ENCODE measurements at regions not wholly inside any gene's neighbourhood (a gene's known extent, or its start where the extent isn't known, plus 50 kb on each side); places are given as distances from the start of the nearest gene placed in this dataset.

DNA sequence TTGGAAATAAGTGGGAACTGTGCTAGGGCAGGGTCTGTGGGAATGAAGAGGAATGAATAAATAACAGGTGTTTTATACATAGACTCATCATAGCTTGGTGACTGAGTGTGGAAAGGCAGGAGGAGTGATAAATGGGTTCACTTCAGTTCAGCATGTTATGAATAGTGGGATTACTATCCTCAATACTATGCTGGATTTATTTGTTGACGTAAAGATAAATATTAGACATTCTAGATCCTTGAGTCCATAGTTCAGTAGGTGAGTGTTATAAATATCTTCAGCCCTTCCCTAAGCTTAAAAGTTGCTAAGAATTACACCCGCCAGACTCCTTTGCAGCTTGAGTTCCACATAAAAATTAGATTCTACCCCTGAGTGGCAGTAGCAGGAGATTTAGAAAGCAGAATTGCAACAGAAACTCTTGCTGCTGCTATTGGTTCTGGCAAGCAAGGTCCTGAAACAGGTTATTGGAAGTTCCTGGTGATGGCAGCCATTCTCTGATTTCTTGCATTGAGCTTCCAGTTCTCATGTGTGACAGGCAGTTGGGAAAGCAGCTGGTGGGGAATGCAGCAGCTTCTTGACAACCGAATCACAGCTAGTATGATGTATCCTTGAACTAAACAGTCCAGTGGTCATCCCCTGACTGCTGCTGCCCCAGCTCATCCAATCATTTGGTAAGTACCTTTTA lies 1558.9 kb downstream of the FAM181B start:
- DNase-seq (ENCODE audit: low read depth) = peak; percentile 46

DNA sequence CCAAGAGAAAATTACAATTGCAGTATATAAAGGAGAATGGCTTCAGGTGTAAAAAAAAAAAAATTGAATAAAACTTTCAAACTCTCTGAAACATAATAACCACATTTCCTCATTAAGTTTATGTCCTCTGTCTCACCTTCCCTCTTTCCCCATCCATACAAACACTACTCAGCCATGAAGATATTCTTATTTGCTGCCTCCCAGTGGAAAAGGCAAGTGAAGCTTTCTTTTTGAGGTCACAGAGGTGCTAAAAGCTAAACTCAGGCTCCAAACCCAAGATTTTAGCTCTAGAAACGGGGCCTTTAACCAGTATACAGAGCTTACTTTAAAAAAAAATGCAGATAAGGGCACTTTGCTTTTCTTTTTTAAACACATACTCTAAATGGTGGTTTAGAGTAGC lies 1568.5 kb downstream of the FAM181B start:
- peak; percentile 10 for DNase-seq (ENCODE audit: low read depth)

- DNase-seq (ENCODE audit: low read depth) = no peak
Observed at GRCh38 chr11:81159900-81160299, 1573.8 kb downstream of the FAM181B start.

DNA sequence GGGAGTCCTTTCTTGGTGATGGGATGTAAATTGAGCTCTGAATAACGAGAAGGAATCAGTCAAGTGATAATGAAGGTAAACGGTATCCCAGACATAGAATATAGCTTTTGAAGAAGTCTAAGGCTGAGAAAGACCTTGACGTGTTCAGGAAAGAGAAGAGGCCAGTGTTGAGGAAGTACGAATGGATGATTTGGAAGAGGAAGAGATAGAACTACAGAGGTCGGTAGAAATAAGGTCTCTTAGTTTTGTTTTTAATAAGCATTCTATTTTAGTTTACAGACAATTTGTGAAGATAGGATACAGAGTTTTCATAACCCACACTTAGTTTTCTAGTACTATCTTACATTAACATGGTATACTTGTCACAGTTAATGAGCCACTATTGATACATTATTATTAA lies 1598.1 kb downstream of the FAM181B start:
- no peak for DNase-seq (ENCODE audit: low read depth)

- no peak for DNase-seq (ENCODE audit: low read depth)
Observed at GRCh38 chr11:81129618-81130017, 1604.0 kb downstream of the FAM181B start.

- DNase-seq (ENCODE audit: low read depth) = no peak
Observed at GRCh38 chr11:81112718-81113117, 1620.9 kb downstream of the FAM181B start.

DNA sequence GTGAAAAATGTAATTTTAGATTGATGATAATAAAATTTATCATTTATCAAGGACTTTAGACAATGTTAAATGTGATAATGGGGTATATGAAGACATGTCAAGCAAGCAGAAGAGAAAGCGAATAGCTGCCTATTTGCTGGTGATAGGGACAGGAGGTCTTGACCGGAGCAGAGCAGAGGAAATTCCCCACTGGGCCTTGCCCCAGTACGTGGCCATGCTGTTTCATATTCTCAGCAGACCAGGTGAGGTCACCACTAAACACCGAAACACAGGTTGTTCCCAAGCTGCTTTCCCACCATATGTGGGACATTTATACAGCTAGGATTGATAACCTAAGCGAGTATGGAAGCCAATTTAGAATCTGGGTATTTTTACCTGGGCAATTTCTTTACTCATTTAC lies 1629.6 kb downstream of the FAM181B start:
- no peak for DNase-seq (ENCODE audit: low read depth)

GRCh38 chr11:81098471-81098870 lies 1635.2 kb downstream of the FAM181B start:
- DNase-seq (ENCODE audit: low read depth) = no peak

- DNase-seq (ENCODE audit: low read depth) = no peak
Observed at GRCh38 chr11:81092522-81092921, 1641.1 kb downstream of the FAM181B start.

DNA sequence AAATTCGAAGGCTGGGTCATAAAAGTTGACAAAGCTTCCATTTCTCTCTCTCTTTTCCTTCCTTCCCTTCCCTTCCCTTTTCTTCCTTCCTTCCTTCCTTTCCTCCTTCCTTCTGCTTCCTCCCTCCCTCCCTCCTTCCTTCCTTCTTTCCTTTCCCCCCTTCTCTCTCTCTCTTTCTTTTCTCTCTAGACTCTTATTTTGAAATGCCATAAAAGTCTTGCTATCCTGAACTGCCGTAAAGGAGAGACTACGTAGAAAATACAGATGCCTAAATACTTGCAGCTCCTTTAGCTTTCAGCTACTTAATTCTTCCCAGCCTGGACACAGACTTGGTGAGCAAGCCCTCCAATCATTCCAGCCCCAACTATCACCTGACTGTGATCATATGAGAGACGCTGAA lies 1644.4 kb downstream of the FAM181B start:
- DNase-seq (ENCODE audit: low read depth) = no peak

GRCh38 chr11:81080476-81080875 lies 1639.6 kb upstream of the TENM4 start:
- DNase-seq (ENCODE audit: low read depth) = no peak

DNA sequence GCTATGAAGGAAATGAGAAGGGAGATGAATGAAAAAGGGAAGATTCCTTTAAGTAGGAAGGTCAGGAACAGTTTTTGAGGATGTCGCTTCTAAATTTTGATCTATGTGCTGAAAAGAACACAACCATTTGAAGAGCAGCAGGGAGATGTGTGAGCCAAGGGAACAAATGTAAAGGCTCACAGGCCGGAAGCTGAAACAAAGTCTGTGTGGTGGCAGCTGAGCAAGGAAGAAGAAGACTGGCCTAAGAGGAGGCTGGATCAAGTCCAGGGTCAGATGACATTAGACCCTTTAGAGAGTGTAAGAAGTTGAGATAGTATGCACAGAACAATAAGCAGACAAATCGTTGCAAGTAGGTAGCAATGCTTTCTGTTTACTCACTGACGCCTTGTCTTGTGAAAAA lies 1631.4 kb upstream of the TENM4 start:
- no peak for DNase-seq (ENCODE audit: low read depth)

DNA sequence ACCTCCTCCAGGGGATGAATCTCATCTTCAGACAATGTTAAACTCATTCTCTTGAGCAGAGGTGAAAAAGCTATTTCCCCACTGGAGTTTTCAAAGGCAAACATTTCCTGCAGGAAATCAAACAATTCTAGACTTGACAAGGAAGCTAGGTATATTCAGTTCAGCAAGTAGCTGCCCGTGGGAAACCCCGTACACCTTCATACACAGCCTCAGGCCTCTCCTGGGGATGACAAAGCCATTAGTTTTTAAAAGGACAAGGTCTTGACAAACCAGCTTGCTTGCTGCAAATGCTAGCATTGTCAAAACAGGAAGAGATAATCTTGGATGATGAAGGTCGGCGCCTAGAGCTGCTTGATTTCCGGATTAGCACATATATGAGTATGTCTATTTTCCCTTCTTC lies 1630.8 kb upstream of the TENM4 start:
- no peak for DNase-seq (ENCODE audit: low read depth)

DNA sequence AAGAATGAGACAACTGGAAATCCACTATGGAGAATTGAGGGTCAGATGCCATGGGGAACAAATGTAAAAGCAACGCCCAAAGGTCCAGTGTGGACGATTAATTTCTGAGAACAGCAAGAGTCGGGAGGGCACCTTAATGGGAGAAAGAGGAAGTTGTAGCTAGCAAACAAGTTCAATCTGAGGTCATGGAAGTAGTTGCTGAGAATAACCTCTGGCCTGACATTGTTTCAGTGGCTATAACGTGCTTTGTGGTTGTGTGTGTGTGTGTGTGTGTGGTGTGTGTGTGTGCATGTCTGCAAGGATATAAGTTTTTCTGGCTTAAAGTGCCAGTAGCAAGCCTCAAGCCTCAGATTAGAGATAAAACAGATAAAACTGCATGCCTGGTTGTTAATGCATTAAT lies 1630.1 kb upstream of the TENM4 start:
- peak; percentile 5 for DNase-seq (ENCODE audit: low read depth)

GRCh38 chr11:81059356-81059755 lies 1618.5 kb upstream of the TENM4 start:
- no peak for DNase-seq (ENCODE audit: low read depth)

DNA sequence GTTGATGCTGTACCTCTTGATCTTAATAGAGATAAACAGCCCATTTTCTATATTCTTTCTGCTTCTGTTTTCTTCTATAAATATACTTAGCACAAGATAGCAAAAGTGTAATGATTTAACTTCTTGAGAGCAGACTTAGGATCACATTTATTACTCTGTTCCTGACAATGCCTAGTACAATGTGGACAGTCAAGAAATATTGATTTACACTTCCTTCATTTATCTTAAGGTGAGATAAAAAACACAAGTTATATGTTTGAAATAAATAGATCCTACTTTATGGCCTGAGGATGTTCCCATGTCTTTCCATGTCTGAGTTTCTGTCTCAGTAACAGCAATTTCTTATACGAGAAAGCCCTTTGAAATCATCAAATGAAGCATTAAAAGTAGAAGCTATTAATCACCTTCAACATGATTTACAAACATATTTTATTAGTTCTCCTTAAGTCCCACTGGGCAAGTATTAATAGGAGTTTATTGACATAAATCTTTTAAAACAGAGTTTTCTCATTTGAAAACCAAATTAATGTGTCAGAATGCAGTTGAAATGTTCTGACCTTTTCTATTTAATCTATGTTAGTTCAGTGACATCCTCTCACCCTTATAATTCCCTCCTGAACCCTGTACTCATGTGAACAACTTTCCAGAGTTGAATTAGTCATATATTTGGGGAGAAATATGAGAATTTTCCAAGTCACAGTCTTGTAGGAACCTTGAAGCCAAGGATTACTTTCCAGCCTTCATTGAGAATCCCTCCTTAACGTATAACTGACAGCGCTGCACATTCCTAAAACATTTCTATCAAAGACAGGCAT lies 1611.7 kb upstream of the TENM4 start:
- no peak for DNase-seq (ENCODE audit: low read depth)

DNA sequence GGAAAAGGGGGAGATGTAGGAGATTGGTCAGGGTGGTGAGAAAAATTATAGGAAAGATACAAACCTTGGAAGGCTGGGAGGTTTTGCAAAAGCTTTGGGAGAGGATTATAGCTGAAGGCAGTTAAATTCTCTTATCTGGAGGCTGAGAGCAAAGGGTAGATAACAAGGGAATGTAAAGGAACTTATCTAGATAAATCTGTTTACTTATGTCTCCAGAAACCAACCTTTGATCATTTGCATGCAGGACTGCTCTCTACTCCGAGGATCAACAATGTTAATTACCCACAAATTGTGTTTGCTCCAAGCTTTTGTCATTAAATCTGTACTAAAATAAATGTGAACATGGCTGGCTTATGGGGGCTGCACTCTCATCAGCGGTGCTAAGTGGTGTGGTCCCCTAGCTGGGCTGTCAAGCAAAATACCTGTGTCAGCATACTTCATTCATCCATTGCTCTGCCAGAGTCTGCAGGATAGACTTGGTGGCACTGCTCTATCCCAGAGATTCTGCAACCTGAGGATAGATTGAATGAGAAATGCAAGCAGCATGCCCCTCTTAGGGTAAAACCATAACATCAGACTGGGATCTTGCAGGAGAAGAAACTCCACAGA lies 1599.2 kb upstream of the TENM4 start:
- peak; percentile 14 for DNase-seq (ENCODE audit: low read depth)

DNA sequence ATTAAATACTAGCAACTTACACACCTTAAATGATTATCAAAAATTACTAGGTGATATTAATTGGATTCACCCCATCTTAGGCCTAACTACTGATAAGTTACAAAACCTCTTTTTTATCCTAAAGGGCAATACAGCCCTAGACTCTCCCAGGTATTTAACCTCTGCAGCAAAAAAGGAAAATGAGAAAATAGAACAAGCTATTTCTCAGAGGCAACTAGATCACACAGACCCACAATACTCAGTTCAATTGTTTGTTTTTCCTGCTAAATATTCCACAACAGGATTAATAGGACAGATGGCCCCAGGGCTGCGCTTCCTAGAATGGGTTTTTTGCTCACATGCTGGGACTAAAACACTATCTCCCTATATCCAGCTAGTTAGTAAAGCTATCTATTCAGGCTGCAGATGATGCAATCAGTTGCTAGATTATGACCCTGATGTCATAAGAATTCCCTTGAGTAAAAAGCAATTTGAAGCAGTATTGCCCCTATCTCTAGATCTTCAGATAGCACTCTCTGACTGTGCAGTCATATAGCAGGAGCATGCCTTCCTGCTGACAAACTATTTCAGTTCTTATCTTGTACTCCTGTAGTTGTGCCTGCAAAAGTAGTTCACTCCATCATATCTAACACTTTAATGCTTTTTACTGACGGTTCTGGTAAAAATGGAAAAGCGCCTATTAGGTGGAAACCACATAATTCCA lies 1595.5 kb upstream of the TENM4 start:
- DNase-seq (ENCODE audit: low read depth) = peak; percentile 88

GRCh38 chr11:81033779-81034540 lies 1593.1 kb upstream of the TENM4 start:
- no peak for DNase-seq (ENCODE audit: low read depth)

- no peak for DNase-seq (ENCODE audit: low read depth)
Observed at GRCh38 chr11:81032906-81033305, 1592.1 kb upstream of the TENM4 start.

- DNase-seq (ENCODE audit: low read depth) = peak; percentile 4
Observed at GRCh38 chr11:81030186-81030585, 1589.4 kb upstream of the TENM4 start.

GRCh38 chr11:81026032-81026431 lies 1585.2 kb upstream of the TENM4 start:
- DNase-seq (ENCODE audit: low read depth) = no peak

Data from amniotic epithelial cell (primary cell).